Endodermal cell (in vitro differentiated cells): ENCODE measurements at regions not wholly inside any gene's neighbourhood (a gene's known extent, or its start where the extent isn't known, plus 50 kb on each side); places are given as distances from the start of the nearest gene placed in this dataset.

Experiments
- DNase-seq: peaks from one replicate; pipeline ENCODE4 v3.0.0-alpha.2; 2017
- H3K27ac ChIP-seq: 2 replicates; pipeline ENCODE4 v1.5.1; 2013; ENCODE audit warnings: mild to moderate bottlenecking, low read depth, low read length, moderate library complexity
- H3K27me3 ChIP-seq: 2 replicates; pipeline ENCODE4 v1.6.1; 2013; ENCODE audit warnings: mild to moderate bottlenecking, low read length, moderate library complexity; ENCODE audit not compliant: insufficient read depth, control insufficient read depth, poor library complexity, severe bottlenecking
- H3K36me3 ChIP-seq: 2 replicates; pipeline ENCODE4 v1.7.0; 2013; ENCODE audit warnings: mild to moderate bottlenecking, low read length, moderate library complexity; ENCODE audit not compliant: control insufficient read depth, insufficient read depth
- H3K4me1 ChIP-seq: one replicate; pipeline ENCODE4 v1.7.0; 2013; ENCODE audit warnings: low read length; ENCODE audit not compliant: control insufficient read depth, insufficient read depth
- H3K4me3 ChIP-seq: 2 replicates; pipeline ENCODE4 v1.5.1; 2013; ENCODE audit warnings: mild to moderate bottlenecking, low read length, moderate library complexity
- H3K9ac ChIP-seq: 2 replicates; pipeline ENCODE4 v1.6.1; 2013; ENCODE audit warnings: mild to moderate bottlenecking, low read length, moderate library complexity; ENCODE audit not compliant: poor library complexity, severe bottlenecking; ENCODE audit errors: extremely low read depth
- H3K9me3 ChIP-seq: 2 replicates; pipeline ENCODE4 v1.6.1; 2013; ENCODE audit warnings: mild to moderate bottlenecking, low read length, moderate library complexity; ENCODE audit not compliant: control insufficient read depth
- H3K27ac Mint-ChIP-seq: 2 replicates; pipeline ENCODE4 v1.8.0; 2020; ENCODE audit warnings: mixed read lengths
- H3K27me3 Mint-ChIP-seq: 2 replicates; pipeline ENCODE4 v1.8.0; 2021; ENCODE audit warnings: mild to moderate bottlenecking, mixed read lengths; ENCODE audit not compliant: insufficient read depth
- H3K36me3 Mint-ChIP-seq: 2 replicates; pipeline ENCODE4 v1.8.0; 2020; ENCODE audit warnings: low read depth, mixed read lengths
- H3K4me1 Mint-ChIP-seq: 2 replicates; pipeline ENCODE4 v1.8.0; 2020; ENCODE audit warnings: mixed read lengths
- H3K4me3 Mint-ChIP-seq: 2 replicates; pipeline ENCODE4 v1.8.0; 2020; ENCODE audit warnings: mild to moderate bottlenecking, moderate library complexity, mixed read lengths
- H3K9me3 Mint-ChIP-seq: 2 replicates; pipeline ENCODE4 v1.8.0; 2020; ENCODE audit warnings: mild to moderate bottlenecking, mixed read lengths
- WGBS, 2 experiments: methylation state at CpG; one replicate each; pipeline versions ENCODE4 v1.1.5 to v1.1.7; 2013; ENCODE audit warnings: missing lambda C conversion rate in 2 of 2, mixed read lengths in 1 of 2; ENCODE audit not compliant: insufficient coverage in 1 of 2, insufficient read length in 1 of 2; 5-methylcytosine and 5-hydroxymethylcytosine counted together
- TF ChIP-seq, protein P1 (sequence below): fragments of 200-600 bp; sonication (generic); conservative IDR thresholded peaks from 2 replicates; pipeline ENCODE4 v1.5.0; 2021; ENCODE audit warnings: antibody characterized with exemption, mild to moderate bottlenecking

DNA sequence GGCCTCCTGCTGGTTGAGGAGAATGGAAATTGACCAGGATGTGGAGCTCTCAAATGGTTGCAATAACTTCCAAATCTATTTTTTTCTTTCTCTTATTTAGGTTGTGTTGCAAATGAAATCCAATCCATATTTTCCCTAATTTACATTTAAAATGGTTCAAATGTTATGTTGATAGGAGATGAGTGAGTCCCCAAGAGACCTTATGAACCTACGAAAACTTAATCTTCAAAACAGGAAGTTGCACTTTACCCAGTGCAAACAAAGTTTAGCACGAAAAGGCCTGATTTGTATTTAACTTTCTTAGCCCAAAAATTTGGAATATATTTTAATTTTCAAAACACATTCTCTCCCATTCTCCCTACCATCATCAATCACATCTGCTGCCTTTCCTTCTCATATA is 59.3 kb upstream of the NDP start:
- 43 to 82% methylated on average over 1 to 2 of the region's 2 CpGs for WGBS, 2 experiments
- DNase-seq, result no peak
- Mint-ChIP-seq H3K9me3 (peaks cover 42% of the 10 kb centered on the region), H3K27ac (no peak overlapping the region), H3K4me3 (no peak overlapping the region), H3K36me3 (no peaks in the 10 kb centered on the region), H3K4me1 (peaks cover 12% of the 10 kb centered on the region), H3K27me3 (no peaks in the 10 kb centered on the region)
- H3K9me3 ChIP-seq, result no peaks in the 10 kb centered on the region
- H3K36me3 ChIP-seq, result no peaks in the 10 kb centered on the region
- H3K4me3 ChIP-seq, result no peak overlapping the region
- H3K27me3 ChIP-seq, result no peaks in the 10 kb centered on the region
- H3K9ac ChIP-seq, result no peak overlapping the region
- no peaks in the 10 kb centered on the region for H3K4me1 ChIP-seq
- no peak overlapping the region for H3K27ac ChIP-seq
- TF ChIP-seq, protein P1, sequence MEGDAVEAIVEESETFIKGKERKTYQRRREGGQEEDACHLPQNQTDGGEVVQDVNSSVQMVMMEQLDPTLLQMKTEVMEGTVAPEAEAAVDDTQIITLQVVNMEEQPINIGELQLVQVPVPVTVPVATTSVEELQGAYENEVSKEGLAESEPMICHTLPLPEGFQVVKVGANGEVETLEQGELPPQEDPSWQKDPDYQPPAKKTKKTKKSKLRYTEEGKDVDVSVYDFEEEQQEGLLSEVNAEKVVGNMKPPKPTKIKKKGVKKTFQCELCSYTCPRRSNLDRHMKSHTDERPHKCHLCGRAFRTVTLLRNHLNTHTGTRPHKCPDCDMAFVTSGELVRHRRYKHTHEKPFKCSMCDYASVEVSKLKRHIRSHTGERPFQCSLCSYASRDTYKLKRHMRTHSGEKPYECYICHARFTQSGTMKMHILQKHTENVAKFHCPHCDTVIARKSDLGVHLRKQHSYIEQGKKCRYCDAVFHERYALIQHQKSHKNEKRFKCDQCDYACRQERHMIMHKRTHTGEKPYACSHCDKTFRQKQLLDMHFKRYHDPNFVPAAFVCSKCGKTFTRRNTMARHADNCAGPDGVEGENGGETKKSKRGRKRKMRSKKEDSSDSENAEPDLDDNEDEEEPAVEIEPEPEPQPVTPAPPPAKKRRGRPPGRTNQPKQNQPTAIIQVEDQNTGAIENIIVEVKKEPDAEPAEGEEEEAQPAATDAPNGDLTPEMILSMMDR, result peak; percentile 23

DNA sequence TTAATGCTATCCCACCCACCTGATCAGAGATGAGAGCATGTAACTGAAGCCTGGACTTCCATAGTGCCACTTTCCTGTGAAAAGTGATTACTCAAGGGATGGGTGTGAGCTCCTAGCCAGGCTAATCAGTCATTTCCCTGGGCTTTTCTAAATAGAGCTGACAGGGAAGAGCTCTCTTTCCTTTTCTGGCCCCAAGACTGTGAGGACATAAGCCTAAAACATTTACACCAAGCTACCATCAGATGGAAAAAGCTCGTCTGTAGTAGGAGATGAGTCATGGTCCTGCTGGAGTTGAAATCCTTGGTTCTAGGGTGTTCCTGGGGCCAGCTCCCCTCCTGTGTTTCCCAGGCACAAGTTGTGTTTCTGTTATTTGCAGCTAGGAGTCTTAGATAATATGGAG is 52.4 kb upstream of the NDP start:
- Mint-ChIP-seq H3K36me3 (no peaks in the 10 kb centered on the region), H3K4me1 (peaks cover 3% of the 10 kb centered on the region), H3K27me3 (peaks cover 4% of the 10 kb centered on the region), H3K9me3 (peaks cover 46% of the 10 kb centered on the region), H3K27ac (no peak overlapping the region), H3K4me3 (no peak overlapping the region)
- H3K36me3 ChIP-seq, result no peaks in the 10 kb centered on the region
- no peak for DNase-seq
- H3K4me1 ChIP-seq, result no peaks in the 10 kb centered on the region
- WGBS, 2 experiments, result 57% methylated on average over 1 of the region's 1 CpG; no CpG with 5 or more reads in 1 of the 2 experiments
- no peaks in the 10 kb centered on the region for H3K9me3 ChIP-seq
- TF ChIP-seq, protein P1, result no peak
- no peak overlapping the region for H3K27ac ChIP-seq
- H3K27me3 ChIP-seq, result no peaks in the 10 kb centered on the region
- H3K4me3 ChIP-seq, result no peak overlapping the region
- no peak overlapping the region for H3K9ac ChIP-seq
